ENCODE measurements at regions not wholly inside any gene's neighbourhood (a gene's known extent, or its start where the extent isn't known, plus 50 kb on each side); places are given as distances from the start of the nearest gene placed in this dataset.

DNA sequence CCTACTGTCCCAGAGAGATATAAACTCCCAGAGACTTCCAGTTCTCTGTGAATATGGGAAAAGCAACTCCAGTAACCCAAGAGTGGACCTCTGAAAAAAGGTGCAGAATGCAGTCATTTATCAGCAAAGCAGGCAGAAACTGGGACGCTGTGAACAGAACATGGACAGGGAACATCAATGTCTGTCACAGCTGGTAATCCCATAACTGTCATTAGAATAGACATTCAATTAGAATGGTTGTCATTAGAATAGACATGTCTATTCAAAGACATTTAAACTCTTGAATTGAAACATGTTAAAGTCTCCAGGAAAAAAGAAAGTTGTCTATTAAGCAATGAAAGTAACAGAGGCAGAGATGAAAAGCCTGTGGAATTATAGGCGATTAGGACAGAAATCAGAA, 302.1 kb downstream of the BTBD3 start:
- TF ChIP-seq POLR2A (IDR thresholded peaks at IDR 0.05; ENCODE audit: low read depth) (no peak), POLR2AphosphoS5 (IDR thresholded peaks at IDR 0.05) (no peak), EP300 (IDR thresholded peaks at IDR 0.05) (no peak)
- TF ChIP-seq, protein P1, sequence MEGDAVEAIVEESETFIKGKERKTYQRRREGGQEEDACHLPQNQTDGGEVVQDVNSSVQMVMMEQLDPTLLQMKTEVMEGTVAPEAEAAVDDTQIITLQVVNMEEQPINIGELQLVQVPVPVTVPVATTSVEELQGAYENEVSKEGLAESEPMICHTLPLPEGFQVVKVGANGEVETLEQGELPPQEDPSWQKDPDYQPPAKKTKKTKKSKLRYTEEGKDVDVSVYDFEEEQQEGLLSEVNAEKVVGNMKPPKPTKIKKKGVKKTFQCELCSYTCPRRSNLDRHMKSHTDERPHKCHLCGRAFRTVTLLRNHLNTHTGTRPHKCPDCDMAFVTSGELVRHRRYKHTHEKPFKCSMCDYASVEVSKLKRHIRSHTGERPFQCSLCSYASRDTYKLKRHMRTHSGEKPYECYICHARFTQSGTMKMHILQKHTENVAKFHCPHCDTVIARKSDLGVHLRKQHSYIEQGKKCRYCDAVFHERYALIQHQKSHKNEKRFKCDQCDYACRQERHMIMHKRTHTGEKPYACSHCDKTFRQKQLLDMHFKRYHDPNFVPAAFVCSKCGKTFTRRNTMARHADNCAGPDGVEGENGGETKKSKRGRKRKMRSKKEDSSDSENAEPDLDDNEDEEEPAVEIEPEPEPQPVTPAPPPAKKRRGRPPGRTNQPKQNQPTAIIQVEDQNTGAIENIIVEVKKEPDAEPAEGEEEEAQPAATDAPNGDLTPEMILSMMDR (IDR thresholded peaks at IDR 0.05) = no peak
